Stimulated activated CD4-positive, alpha-beta T cell treated with anti-CD3 and anti-CD28 coated beads, TNF-alpha, amount 100 ng/mL, for 24 hours (primary cell): ENCODE measurements at regions not wholly inside any gene's neighbourhood (a gene's known extent, or its start where the extent isn't known, plus 50 kb on each side); places are given as distances from the start of the nearest gene placed in this dataset.

Experiments used
- DNase-seq, 3 experiments: peaks; one replicate each; pipeline ENCODE4 v3.0.0-alpha.2; 2020; ENCODE audit warnings: low read depth in 3 of 3

GRCh38 chr6:90435207-90435899, 138.7 kb upstream of the BACH2 start:
- no peak for DNase-seq

- no peak for DNase-seq
These were observed 137.5 kb upstream of the BACH2 start for GRCh38 chr6:90434094-90434493.

- no peak for DNase-seq
These were observed 136.3 kb upstream of the BACH2 start for GRCh38 chr6:90432937-90433336.

GRCh38 chr6:90432041-90432775, 135.6 kb upstream of the BACH2 start:
- no peak for DNase-seq

GRCh38 chr6:90431576-90431975, 134.9 kb upstream of the BACH2 start:
- no peak for DNase-seq

GRCh38 chr6:90429713-90430112, 133.1 kb upstream of the BACH2 start:
- DNase-seq = no peak

GRCh38 chr6:90428514-90428913, 131.9 kb upstream of the BACH2 start:
- DNase-seq = no peak

- DNase-seq = no peak
These were observed 128.6 kb upstream of the BACH2 start for GRCh38 chr6:90425161-90425641.

- DNase-seq = no peak
These were observed 127.9 kb upstream of the BACH2 start for GRCh38 chr6:90424580-90424979.

- DNase-seq = no peak
These were observed 125.0 kb upstream of the BACH2 start for GRCh38 chr6:90421666-90422065.

GRCh38 chr6:90420500-90420899, 123.9 kb upstream of the BACH2 start:
- DNase-seq = no peak

GRCh38 chr6:90417385-90417784, 120.7 kb upstream of the BACH2 start:
- no peak for DNase-seq

- no peak for DNase-seq
These were observed 119.7 kb upstream of the BACH2 start for GRCh38 chr6:90416322-90416721.

- DNase-seq = no peak
These were observed 118.5 kb upstream of the BACH2 start for GRCh38 chr6:90415178-90415577.

- DNase-seq = no peak
These were observed 117.7 kb upstream of the BACH2 start for GRCh38 chr6:90414352-90414751.

- peak; percentile 58 to 79 (median 59) for DNase-seq
These were observed 117.2 kb upstream of the BACH2 start for GRCh38 chr6:90413867-90414266.

GRCh38 chr6:90413396-90413795, 116.8 kb upstream of the BACH2 start:
- no peak for DNase-seq

- no peak for DNase-seq
These were observed 116.1 kb upstream of the BACH2 start for GRCh38 chr6:90412538-90413369.

GRCh38 chr6:90411292-90411781, 114.7 kb upstream of the BACH2 start:
- peak in 2 of 3 experiments; percentile 62 to 71 for DNase-seq

GRCh38 chr6:90409700-90410099, 113.1 kb upstream of the BACH2 start:
- no peak for DNase-seq

- no peak for DNase-seq
These were observed 110.3 kb upstream of the BACH2 start for GRCh38 chr6:90406957-90407356.

GRCh38 chr6:90406142-90406794, 109.6 kb upstream of the BACH2 start:
- no peak for DNase-seq
